ENCODE measurements at regions not wholly inside any gene's neighbourhood (a gene's known extent, or its start where the extent isn't known, plus 50 kb on each side); places are given as distances from the start of the nearest gene placed in this dataset.

GRCh38 chr5:86786955-86787354 lies 169.2 kb downstream of the COX7C start:
- DNase-seq: no peak

DNA sequence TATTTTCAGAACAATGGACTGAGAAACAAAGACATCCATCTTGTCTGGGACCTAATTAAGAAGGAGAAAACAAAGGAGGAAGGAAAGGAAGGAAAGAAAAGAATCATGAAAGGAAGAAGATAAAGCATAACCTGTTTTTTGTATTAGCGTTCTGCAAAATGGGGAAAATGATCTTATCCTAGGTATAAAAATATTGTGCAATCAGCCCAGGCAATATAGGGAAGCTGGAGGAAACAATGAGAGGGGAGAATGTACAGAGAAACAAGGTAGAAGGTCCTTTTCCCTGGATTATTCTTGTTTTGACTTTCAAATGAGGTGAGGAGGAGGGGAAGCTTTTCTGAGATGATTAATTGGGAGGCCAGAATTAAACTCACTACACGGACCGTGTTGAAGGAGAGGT lies 177.9 kb downstream of the COX7C start:
- no peak for DNase-seq

GRCh38 chr5:86797677-86798076 lies 179.9 kb downstream of the COX7C start:
- no peak for DNase-seq

DNA sequence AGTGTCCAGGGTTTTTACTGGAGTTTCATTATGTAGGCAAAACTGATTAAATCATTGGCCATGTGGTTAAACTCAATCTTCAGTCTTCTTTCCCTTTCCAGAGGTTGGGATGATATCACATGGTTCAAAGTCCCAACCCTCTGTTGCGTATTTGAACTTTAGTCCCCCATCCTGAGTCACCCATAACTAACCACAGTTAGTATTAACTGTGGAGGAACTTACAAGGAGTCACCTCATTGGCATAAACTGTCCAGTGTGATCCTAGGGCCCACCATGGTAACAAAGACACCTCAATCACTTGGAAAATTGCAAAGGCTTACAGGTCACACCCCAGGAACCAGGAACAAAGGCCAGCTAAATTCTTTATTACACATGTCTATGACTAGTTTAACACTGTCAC lies 188.5 kb downstream of the COX7C start:
- no peak for DNase-seq

DNA sequence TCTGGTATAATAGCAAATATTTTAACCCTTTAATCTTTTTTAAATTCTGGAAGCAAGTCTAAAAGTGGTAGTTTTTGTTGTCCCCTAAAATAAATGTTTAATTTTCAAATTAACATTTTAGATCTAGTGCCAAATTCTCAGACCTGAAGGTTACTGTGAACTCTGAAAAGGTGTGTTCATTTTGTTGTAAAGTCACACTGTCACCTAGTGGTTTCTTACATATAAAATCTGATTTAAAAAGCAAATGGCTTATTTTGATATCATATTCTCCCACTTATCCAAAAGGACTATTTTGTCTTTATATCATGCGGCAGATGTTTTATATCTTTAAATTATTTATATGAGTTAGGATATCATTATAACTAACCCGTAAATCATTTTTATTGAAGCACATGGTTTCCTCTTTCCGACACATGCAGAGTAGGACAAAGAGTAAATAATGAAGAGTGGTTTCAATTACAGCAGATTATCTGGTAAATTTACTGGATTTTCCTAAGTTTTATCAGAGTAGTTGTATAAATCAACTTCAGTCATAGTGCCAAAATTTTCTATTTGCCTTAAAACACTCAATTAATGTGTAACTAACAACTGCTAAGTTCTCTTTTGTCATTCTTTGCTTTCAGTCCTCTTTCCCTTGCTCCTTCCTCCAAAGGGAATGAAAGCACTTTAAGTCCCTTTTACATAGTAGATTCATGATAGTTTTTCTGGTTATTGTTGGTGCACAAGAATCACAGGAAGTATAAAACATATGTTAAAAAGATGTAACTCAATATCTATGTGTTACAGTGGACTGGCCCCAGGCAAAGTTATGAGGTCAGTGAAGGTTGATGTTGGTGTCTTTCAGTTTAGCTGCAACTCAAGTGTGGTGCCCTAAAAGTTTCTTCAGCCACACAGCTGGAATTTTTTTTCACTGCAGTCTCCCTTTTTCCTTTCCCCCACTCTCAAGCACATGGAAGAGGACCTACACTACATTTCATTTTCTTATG lies 189.6 kb downstream of the COX7C start:
- no peak for DNase-seq

DNA sequence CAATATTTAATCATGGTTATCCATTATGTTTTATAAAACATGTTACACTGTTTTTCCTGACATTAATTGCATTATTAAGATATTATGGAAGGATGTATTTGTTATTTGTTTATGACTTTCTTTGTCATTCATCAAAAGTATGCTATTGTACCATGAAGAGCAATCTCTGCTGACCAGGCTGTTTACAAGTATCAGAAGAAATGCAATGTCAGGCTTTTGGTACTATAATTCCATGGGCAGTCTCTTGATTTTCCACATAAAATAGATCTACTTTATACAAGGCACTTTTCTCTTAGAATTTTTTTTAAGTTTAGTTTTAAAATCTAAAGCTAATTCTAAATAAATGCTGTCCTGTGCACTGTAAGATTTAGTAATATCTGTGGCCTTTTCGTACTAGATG lies 196.6 kb downstream of the COX7C start:
- no peak for DNase-seq

GRCh38 chr5:86814907-86815306 lies 197.2 kb downstream of the COX7C start:
- DNase-seq: no peak

- DNase-seq: no peak
Observed at GRCh38 chr5:86824637-86825036, 206.9 kb downstream of the COX7C start.

- DNase-seq: no peak
Observed at GRCh38 chr5:86831128-86831527, 213.4 kb downstream of the COX7C start.

DNA sequence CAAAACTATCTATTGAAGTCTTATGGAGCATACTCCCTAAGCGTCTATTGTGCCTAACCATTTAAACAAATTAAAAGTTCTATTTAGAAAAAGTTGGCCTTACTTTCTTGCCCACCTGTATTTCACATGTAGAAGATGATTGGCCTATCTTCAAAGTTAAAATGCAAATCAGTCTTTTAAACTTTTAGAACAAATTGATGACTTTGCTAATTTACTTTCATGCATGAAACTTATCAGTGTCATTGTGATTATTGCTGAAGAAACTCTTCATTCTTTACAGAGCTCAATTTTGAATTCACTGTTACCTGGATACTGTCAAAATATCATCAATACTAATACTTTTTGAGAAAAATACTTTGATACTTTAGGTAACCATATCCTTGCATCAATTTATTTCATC lies 216.1 kb downstream of the COX7C start:
- DNase-seq: no peak

DNA sequence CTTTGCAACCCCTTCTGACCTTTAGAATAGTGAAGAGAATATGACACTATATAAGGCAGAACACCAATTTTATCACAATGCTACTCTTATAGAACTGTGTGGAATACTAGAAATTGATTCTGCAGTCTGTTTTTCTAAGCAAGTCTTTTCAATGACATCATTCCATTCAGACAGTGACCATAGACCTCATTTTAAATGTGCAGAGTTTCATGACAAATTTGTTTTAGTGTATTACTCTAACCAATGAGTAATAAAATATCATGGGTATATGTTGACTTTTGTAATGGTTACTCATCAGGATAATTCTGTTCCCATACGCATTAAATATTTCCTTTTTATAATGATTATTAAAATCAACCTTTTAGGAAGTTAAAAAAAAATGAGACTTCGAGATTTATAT lies 219.9 kb downstream of the COX7C start:
- no peak for DNase-seq

DNA sequence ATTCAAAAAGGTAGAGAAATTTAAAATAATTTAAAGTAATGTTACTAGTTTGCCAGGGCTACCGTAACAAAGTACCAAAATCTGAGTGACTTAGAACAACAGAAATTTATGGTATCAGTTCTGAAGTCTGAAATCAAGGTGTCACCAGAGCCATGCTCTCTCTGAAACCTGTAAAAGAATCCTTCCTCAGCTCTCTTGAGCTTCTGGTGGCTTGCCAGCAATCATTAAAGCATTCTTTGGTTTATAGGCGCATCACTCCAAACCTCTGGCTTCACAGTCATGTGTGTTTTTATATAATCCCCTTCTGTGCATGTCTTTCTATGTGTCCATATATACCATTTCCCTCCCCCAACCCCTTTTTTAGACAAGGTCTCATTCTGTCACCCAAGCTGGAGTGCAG lies 220.3 kb downstream of the COX7C start:
- DNase-seq: no peak

DNA sequence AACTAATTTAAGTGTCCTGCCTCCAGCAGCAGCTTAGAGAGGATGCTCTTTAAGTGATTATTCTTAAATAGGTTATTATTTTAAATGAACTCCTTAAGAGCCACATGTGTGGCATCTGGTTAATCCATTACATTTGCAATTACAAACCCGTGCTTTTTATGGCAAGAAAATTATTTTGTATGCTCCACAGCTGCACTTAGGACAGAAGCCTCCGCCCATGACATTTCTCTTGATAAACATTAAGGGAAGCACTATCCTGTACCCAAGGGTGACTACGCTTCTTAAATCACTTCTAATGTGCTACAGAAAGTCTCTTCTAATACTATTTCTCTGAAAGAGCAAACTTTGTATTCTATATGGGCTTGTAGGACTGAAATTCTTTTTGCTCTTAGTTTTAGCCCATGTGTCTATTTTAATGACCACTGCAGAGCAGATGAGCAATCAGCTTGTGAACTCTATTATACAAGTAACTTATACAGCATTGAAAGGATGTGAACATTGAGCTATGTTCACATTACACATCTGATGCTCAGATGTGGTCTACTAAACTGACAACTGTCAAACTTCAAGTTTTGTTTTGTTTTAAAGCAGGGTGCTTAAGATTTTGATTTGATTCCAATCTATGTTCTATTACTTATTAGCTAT lies 223.4 kb downstream of the COX7C start:
- DNase-seq: no peak

GRCh38 chr5:86858442-86858841 lies 240.7 kb downstream of the COX7C start:
- DNase-seq: no peak

DNA sequence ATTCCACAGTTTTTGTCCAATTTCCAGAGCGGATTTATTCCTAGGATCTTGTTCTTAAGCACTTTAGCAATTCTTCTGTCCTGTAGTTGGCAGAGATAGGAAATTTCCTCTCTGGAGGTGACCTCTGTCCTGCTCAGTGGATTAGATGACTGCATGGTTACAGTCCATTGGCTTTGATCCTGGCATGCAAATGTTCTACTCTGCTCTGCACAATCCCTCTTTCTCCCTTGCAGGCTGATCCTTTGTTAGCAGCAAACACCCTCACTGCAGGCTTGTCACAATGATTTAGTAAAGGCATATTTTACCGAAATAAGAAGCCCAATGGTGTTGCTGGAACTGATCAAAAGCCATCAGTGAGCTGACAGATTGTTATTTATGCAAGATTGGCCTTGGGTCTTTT lies 243.8 kb downstream of the COX7C start:
- DNase-seq: no peak

- no peak for DNase-seq
Observed at GRCh38 chr5:86862093-86862492, 244.4 kb downstream of the COX7C start.

DNA sequence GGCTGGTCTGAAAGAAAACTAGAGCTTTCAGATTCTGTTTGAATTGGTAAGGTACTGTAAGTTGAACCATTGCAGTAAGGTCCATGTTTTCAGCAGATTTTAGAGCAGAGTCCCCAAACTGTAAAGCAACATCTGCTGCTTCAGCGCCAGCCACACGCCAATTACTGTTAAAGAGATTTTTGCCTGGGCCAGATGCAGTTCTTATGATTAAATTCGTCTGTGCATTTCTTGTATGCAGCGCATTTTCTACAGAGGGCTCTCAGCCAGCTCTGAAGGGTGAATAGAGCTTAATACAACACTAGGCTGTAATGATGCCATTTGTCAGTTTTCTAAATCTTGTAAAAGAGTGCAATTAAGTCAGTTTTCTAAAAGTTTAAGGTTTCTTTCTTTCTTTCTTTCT lies 246.3 kb downstream of the COX7C start:
- DNase-seq: peak; percentile 48

- no peak for DNase-seq
Observed at GRCh38 chr5:86865256-86865785, 247.6 kb downstream of the COX7C start.

GRCh38 chr5:86866036-86866435 lies 248.3 kb downstream of the COX7C start:
- DNase-seq: no peak

GRCh38 chr5:86869268-86869667 lies 251.5 kb downstream of the COX7C start:
- DNase-seq: no peak

DNA sequence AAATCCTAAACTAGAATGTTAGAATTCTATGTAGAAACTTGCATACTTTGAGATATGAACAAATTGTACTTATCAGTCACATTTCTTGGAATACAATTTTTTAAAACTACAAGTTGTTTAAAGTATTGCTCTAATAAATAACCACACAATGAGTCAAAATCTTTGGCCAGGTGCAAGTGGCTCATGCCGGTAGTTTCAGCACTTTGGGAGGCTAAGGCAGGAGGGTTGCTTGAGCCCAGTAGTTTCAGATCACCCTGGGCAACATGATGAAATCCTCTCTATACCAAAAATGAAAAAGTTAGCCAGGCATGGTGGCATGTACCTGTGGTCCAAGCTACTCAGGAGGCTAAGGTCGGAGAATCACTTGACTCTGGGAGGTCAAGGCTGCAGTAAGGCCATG lies 257.8 kb downstream of the COX7C start:
- no peak for DNase-seq

- DNase-seq: no peak
Observed at GRCh38 chr5:86878250-86878649, 260.5 kb downstream of the COX7C start.

GRCh38 chr5:86879086-86879485 lies 261.3 kb downstream of the COX7C start:
- DNase-seq: no peak

DNA sequence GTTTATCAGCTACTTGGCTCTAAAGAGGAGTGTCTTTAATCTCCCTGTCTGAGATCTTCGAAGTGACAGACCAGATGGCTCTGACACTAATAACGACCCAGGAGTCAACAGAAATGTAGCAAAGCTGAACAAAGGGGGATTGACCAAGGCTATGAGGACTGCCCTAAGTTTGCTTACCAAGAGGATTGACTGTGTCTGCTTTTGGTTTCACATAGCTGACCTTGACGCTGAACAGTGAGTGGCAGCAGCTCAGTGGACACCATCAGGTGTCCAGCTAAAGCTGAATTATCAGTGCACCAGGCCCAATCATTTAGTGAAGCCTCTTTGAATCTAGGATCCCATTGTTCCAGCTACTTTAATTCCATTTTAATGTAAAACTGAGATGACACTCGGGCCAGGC lies 262.6 kb downstream of the COX7C start:
- no peak for DNase-seq
